NCI-H2196 treated with DMSO at 0.1 percent for 48 hours (cell line): ENCODE measurements at regions not wholly inside any gene's neighbourhood (a gene's known extent, or its start where the extent isn't known, plus 50 kb on each side); places are given as distances from the start of the nearest gene placed in this dataset.

Experiments used
- DNase-seq: peaks from one replicate; lab custom pipeline; 2025; ENCODE audit not compliant: unreplicated experiment; lab: John Stamatoyannopoulos, UW

DNA sequence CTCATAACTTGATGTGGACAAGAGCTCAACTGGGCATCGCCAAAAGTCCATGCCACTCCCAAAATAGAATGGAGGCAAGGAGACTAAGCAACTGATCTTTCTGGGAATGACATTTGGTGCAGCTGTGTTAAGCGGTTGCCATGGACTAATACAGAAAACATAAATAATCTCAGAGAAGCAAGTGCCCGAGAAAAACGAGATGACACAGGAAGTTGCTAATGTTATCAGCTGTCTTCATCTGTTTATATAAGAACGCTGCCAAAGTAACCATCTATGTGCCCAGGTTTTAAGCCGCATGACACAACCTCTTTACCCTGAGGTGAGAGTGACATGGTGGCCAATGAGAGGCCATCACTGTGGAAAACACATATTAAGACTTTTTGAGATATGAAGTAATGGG, 54.9 kb upstream of the SACS start:
- DNase-seq = peak; percentile 74

DNA sequence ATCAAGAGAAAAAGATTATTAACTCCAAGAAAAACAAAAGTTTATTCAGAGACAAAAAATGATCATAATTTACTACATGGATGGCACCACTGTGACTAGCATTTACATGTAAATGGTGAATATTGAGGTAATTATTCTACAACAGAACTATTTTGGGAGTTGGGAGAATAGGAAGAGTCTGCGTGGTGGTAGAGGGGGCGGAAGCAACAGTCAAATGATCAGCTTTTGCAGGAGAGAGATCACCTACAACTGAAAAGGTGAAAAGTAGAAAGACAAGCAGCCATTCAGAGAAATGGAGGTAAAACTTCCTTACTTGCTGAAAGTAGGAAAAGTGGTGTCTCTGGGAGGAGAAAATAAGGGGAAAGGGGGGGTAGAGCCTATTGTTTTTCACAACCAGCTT, 62.8 kb upstream of the SACS start:
- no peak for DNase-seq

- DNase-seq = no peak
These were observed 63.7 kb upstream of the SACS start for GRCh38 chr13:23497191-23497590.

GRCh38 chr13:23500849-23501248, 67.3 kb upstream of the SACS start:
- no peak for DNase-seq

DNA sequence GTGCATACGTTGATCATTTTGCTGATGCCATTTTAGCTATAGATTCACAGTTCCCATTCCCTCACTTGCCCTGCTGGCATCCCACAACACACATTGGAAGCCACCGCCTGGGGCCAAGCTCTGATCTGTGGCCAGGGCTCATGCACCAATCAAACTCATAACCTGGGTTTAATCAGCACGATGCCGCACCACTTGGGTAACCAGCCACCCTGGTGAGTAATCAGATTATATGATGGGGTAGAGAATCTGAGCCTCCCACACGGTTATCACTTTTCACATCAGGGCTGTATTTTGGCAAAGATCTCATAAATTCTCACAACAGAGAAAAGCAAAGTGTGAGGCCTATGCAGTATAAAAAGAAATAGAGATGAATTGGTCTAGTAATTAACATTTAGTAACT, 66.0 kb upstream of the TNFRSF19 start:
- DNase-seq = no peak

- no peak for DNase-seq
These were observed 65.2 kb upstream of the TNFRSF19 start for GRCh38 chr13:23505007-23505406.

GRCh38 chr13:23506071-23506806, 64.0 kb upstream of the TNFRSF19 start:
- no peak for DNase-seq

DNA sequence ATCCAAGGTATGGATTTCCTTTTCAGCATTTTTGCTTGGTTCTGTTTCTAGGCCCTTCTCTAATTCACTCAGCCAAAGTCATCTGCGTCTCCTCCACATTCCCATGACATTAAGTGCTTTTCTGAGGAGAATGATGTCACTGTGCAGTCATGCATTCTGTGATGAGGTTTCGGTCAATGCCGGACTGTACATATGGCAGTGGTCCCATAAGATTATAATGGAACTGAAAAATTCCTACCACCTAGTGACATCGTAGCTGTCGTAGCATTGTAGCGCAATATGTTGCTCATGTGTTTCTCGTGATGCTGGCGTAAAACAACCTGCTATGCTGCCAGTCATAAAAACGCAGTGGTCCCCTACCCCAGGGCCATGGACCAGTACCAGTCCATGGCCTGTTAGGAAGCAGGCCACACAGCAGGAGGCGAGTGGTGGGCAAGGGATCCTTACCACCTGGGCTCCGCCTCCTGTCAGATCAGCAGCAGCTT, 63.4 kb upstream of the TNFRSF19 start:
- DNase-seq = no peak

GRCh38 chr13:23509781-23510543, 60.2 kb upstream of the TNFRSF19 start:
- no peak for DNase-seq

DNA sequence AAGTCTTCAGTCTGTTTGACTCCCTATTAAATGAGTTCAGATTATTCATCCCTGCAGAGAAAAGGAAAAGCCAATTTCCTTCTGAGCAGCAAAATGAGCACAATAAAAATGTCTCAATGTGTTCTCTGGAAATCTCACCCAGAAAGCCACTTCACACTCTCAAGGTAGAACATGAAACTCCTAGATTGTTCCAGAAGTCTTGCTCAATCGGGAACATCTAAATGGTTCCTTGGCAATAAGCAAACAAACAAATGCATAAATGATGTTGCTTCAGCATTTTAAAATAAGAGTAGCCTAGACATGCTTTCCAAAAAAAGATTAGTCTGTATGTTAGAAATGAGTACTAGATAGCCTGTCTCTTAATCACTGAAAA, 59.7 kb upstream of the TNFRSF19 start:
- no peak for DNase-seq

DNA sequence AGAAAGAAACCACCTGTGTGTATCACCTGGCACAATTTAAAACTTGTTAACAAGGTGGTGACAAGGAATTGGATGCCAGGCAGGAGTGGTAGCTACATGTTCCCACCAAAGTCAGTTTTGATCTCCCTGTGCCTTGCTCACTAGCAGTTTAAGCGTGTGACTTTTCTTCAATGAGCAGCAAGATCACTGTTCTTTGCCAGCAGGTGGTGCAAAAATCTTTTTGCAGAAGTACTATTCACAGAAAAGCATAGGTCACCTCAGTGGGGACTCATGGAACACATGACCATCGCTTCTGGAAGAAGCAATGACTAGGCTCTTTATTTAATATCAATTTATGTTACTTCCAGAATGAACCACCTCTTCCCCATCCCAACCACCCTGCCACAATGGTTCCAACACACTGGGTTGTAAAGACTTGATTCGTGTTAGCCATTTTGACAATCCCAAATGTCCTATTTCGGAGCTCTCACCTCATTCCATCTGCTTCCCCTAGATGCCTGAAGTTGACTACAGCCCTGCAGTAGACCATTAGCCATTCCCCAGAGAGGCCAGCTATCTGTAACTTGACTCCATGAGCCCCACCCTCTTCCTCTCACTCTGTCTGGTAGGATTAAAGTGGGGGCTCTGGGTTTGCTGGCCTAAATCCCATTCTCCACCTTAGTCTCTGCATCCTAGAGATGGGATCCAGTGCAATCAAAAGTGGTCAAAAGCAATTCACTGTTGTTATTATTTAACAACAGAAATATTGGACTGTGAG, 59.1 kb upstream of the TNFRSF19 start:
- DNase-seq = no peak

DNA sequence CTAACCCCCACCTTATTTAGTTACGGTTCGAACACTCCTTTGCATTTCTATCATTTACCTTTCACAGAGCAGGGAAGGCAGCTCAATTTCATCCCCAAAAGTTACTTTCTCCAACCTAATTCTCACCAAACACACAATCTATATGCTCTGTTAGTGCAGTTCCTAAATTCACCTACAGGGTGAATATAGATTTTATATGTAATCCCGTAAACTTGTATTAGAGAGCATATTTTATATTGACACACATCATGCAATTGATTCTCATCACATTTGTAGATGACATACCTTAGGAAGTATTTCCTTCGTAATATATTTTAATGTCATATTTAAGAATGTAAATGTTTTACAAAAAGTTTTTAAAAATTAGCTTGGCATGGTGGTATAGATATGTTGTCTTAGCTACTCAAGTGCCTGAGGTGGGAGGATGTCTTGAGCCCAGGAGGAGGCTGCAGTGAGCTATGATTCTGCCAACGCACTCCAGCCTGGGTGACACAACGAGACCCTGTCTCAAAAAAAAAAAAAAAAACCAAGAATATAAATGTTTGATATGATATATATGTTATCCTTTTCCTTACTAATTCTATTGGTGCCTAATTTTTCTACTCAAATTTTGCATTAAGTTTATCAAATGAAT, 57.3 kb upstream of the TNFRSF19 start:
- no peak for DNase-seq

DNA sequence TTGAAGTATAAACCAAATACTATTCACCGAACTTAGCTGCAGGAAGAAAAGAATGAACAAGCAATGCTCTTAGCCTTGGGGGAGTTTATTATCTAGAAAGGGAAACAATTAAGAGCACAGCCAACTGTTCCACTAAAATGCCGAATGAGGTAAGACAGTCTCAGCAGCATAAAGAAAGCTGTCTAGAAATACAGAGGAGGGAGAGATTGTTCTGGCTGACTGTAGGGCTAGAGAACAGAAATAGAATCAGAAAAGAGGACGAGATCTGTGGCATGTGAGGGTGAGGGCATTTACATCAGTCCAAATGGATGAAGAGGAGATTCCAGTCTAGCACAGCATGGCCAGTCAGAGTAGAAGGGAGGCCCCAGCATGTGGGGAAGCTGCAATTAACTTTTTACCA, 56.8 kb upstream of the TNFRSF19 start:
- DNase-seq = no peak

GRCh38 chr13:23514076-23514475, 56.1 kb upstream of the TNFRSF19 start:
- DNase-seq = no peak

DNA sequence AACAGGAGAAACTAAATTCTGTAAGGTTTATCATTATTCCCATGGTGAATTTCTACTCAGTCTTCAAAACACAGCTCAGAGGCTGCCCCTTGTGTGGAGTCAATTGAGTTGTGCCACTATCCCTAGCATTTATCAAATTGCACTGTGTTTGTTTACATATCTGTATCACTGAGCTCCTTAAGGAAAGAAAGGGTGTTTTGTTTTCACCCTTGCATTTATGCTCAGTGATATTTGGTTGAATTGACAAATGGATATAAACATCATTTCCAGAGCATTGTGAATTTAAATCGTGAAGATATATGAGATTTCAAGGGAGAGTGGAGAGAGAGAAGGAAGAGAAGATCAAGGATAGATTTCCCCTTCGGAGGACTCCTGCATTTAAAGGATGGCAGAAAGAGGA, 55.1 kb upstream of the TNFRSF19 start:
- no peak for DNase-seq

- no peak for DNase-seq
These were observed 54.0 kb upstream of the TNFRSF19 start for GRCh38 chr13:23516190-23516589.

- no peak for DNase-seq
These were observed 53.5 kb upstream of the TNFRSF19 start for GRCh38 chr13:23516702-23517101.

- no peak for DNase-seq
These were observed 52.0 kb upstream of the TNFRSF19 start for GRCh38 chr13:23518231-23518630.
